K562 (cell line): ENCODE measurements at regions not wholly inside any gene's neighbourhood (a gene's known extent, or its start where the extent isn't known, plus 50 kb on each side); places are given as distances from the start of the nearest gene placed in this dataset.

ENCODE experiments used
- ATAC-seq: fragments of 200-7000 bp; cut with Tn5 transposase; 3 replicates; pipeline ENCODE4 v1.9.1; 2020; ENCODE audit warnings: moderate library complexity
- BruUV-seq: library from RNA; stranded (reverse); fragments of 400-500 nt; replicated peaks from 2 replicates; lab custom pipeline; 2021; lab: Mats Ljungman, UMichigan
- CTCF ChIA-PET: fragments of 300-600 bp; formaldehyde crosslinking; extraction: SDS; loops from one replicate; lab custom pipeline; 2021; ENCODE audit warnings: low intra/inter-chr PET ratio; lab: Yijun Ruan, JAX
- POLR2A ChIA-PET: fragments of 300-600, 350-650 bp; sonication (Branson Sonifier 250); formaldehyde crosslinking; extraction: SDS; loops from one replicate; lab custom pipeline; 2021; ENCODE audit warnings: antibody characterized with exemption, inconsistent platforms; lab: Yijun Ruan, JAX
- DNase-seq, 4 experiments: peaks; one replicate each; pipeline versions ENCODE4 v3.0.0 to v3.0.0-alpha.2; 2011 to 2018; ENCODE audit warnings: low spot score in 3 of 4, mixed read lengths in 3 of 4; ENCODE audit errors: extremely low read depth in 1 of 4
- FAIRE-seq: peaks from 2 replicates; lab custom pipeline; 2011; peaks lifted over from hg19 to GRCh38; lab: Jason Lieb, UNC
- H2AFZ ChIP-seq: 2 replicates; pipeline ENCODE4 v1.6.0; 2011; ENCODE audit warnings: low read depth, low read length, control low read depth, inconsistent platforms
- H3K27ac ChIP-seq: fragments of 200-600 bp; 3 replicates; pipeline ENCODE4 v1.8.0; 2011; ENCODE audit warnings: low read depth, mild to moderate bottlenecking, control low read depth, inconsistent platforms, low read length, moderate library complexity, mixed read lengths; ENCODE audit errors: extremely low read depth
- H3K27me3 ChIP-seq, 2 experiments: fragments of 300-600 bp in 1 of 2; 2 replicates in 1 of 2; 3 replicates in 1 of 2; pipeline versions ENCODE4 v1.6.0 to v1.8.0; 2011; ENCODE audit warnings: inconsistent platforms in 2 of 2, low read length in 2 of 2, mild to moderate bottlenecking in 1 of 2, mixed read lengths in 1 of 2, moderate library complexity in 1 of 2; ENCODE audit not compliant: control insufficient read depth in 2 of 2, insufficient read depth in 2 of 2
- H3K36me3 ChIP-seq: fragments of 300-600 bp; 3 replicates; pipeline ENCODE4 v1.8.0; 2011; ENCODE audit warnings: mild to moderate bottlenecking, low read length, inconsistent platforms; ENCODE audit not compliant: control insufficient read depth, insufficient read depth
- H3K4me1 ChIP-seq, 2 experiments: fragments of 200-600 bp in 1 of 2; replicated peaks in 1 of 2; 2 replicates in 1 of 2; 3 replicates in 1 of 2; pipeline versions ENCODE4 v1.5.1 to v1.8.0; 2011; ENCODE audit warnings: inconsistent platforms in 2 of 2, low read length in 2 of 2, mild to moderate bottlenecking in 1 of 2, mixed read lengths in 1 of 2, moderate library complexity in 1 of 2; ENCODE audit not compliant: control insufficient read depth in 2 of 2, insufficient read depth in 2 of 2
- H3K4me2 ChIP-seq: 2 replicates; pipeline ENCODE4 v1.6.1; 2011; ENCODE audit warnings: low read length, control low read depth, inconsistent platforms, mixed read lengths; ENCODE audit not compliant: insufficient read depth
- H3K4me3 ChIP-seq: fragments of 200-600 bp; sonication (generic), shearing (Covaris generic); 2 replicates; pipeline ENCODE4 v1.5.1; 2016; ENCODE audit warnings: control low read depth, inconsistent platforms
- H3K79me2 ChIP-seq: fragments of 200-600 bp; 3 replicates; pipeline ENCODE4 v1.8.0; 2011; ENCODE audit warnings: low read length, inconsistent platforms; ENCODE audit not compliant: control insufficient read depth, insufficient read depth
- H3K9ac ChIP-seq, 2 experiments: 2 replicates each; pipeline versions ENCODE4 v1.6.0 to v1.6.1; 2011; ENCODE audit warnings: low read depth in 2 of 2, low read length in 2 of 2, control low read depth in 1 of 2, inconsistent platforms in 1 of 2, mild to moderate bottlenecking in 1 of 2, mixed read lengths in 1 of 2; ENCODE audit not compliant: insufficient read depth in 1 of 2
- H3K9me1 ChIP-seq: one replicate; pipeline ENCODE4 v1.6.0; 2011; ENCODE audit warnings: inconsistent platforms, mild to moderate bottlenecking, low read length, moderate library complexity; ENCODE audit not compliant: control insufficient read depth, insufficient read depth
- H3K9me3 ChIP-seq: replicated peaks from 2 replicates; pipeline ENCODE4 v1.5.1; 2011; ENCODE audit warnings: low read depth, low read length, inconsistent platforms; ENCODE audit not compliant: control insufficient read depth, insufficient read depth
- H4K20me1 ChIP-seq: replicated peaks from 2 replicates; pipeline ENCODE4 v1.6.1; 2011; ENCODE audit warnings: low read length, inconsistent platforms, mixed read lengths; ENCODE audit not compliant: control insufficient read depth, insufficient read depth
- ADNP ChIP-seq: fragments of 200-800 bp; sonication (Bioruptor generic); IDR thresholded peaks from 2 replicates; pipeline ENCODE4 v1.6.1; 2016; ENCODE audit warnings: missing genetic modification characterization, missing compliant biosample characterization
- BCOR ChIP-seq: fragments of 450-650 bp; IDR thresholded peaks from 2 replicates; pipeline ENCODE4 v1.6.1; 2016
- CREB5 ChIP-seq: fragments of 250-450 bp; sonication (Bioruptor Pico); IDR thresholded peaks from 2 replicates; pipeline ENCODE4 v1.5.0; 2020; ENCODE audit warnings: mild to moderate bottlenecking
- E2F8 ChIP-seq: fragments of 450-650 bp; IDR thresholded peaks from 2 replicates; pipeline ENCODE4 v1.7.1; 2018; ENCODE audit warnings: mild to moderate bottlenecking, low read depth; ENCODE audit not compliant: partially characterized antibody
- FOXP1 ChIP-seq: sonication (generic); formaldehyde crosslinking; IDR thresholded peaks from 2 replicates; pipeline ENCODE4 v1.8.0; 2022; ENCODE audit warnings: mild to moderate bottlenecking, missing genetic modification reagents
- HCFC1 ChIP-seq: IDR thresholded peaks from 2 replicates; pipeline ENCODE4 v1.6.1; 2012; ENCODE audit warnings: low read depth, low read length, improper control_type of control experiment
- MED1 ChIP-seq: sonication (generic); formaldehyde crosslinking; IDR thresholded peaks from 2 replicates; pipeline ENCODE4 v1.8.1; 2023; ENCODE audit warnings: missing genetic modification reagents, borderline replicate concordance
- NONO ChIP-seq, 2 experiments: fragments of 200-400 bp in 1 of 2; fragments of 450-650 bp in 1 of 2; formaldehyde crosslinking in 1 of 2; IDR thresholded peaks; 2 replicates each; pipeline ENCODE4 v1.6.1; 2017; ENCODE audit warnings: low read depth in 2 of 2, mild to moderate bottlenecking in 2 of 2, moderate library complexity in 2 of 2, low read length in 1 of 2
- NR2C1 ChIP-seq, 2 experiments: fragments of 450-650 bp; IDR thresholded peaks; 2 replicates each; pipeline ENCODE4 v1.6.1; 2017; ENCODE audit warnings: mild to moderate bottlenecking in 2 of 2, antibody characterized with exemption in 1 of 2, inconsistent platforms in 1 of 2, missing compliant biosample characterization in 1 of 2, missing genetic modification characterization in 1 of 2
- RFX5 ChIP-seq: IDR thresholded peaks from 2 replicates; pipeline ENCODE4 v1.6.1; 2011; ENCODE audit warnings: low read depth, mild to moderate bottlenecking, improper control_type of control experiment, low read length
- USF1 ChIP-seq: sonication (generic); formaldehyde crosslinking; IDR thresholded peaks from 2 replicates; pipeline ENCODE4 v1.9.0; 2022; ENCODE audit warnings: mild to moderate bottlenecking, missing genetic modification reagents
- ZNF175 ChIP-seq: fragments of 200-800 bp; sonication (Bioruptor generic); IDR thresholded peaks from 2 replicates; pipeline ENCODE4 v1.6.1; 2016; ENCODE audit warnings: low read depth, mild to moderate bottlenecking, missing genetic modification characterization, missing compliant biosample characterization
- ZNF699 ChIP-seq: fragments of 250-450 bp; sonication (Bioruptor Pico); IDR thresholded peaks from 2 replicates; pipeline ENCODE4 v1.8.0; 2021; ENCODE audit warnings: mild to moderate bottlenecking, moderate library complexity; ENCODE audit not compliant: insufficient replicate concordance
- ZNF830 ChIP-seq: fragments of 250-450 bp; sonication (Bioruptor Pico); IDR thresholded peaks from 2 replicates; pipeline ENCODE4 v1.5.0; 2021; ENCODE audit warnings: mild to moderate bottlenecking
- WGBS: fragments of 100-300 bp; shearing (Covaris generic); methylation state at CpG from one replicate; pipeline ENCODE4 v1.1.6; 2016; ENCODE audit warnings: low coverage, mixed read lengths; ENCODE audit not compliant: insufficient coverage; ENCODE audit errors: missing lambda C conversion rate; 5-methylcytosine and 5-hydroxymethylcytosine counted together
- in situ Hi-C: fragments of 300-500 bp; cut with MboI; formaldehyde crosslinking; loops from 4 replicates; pipeline ENCODE4 v1.15.0; 2018; ENCODE audit warnings: inconsistent platforms, mixed read lengths
- intact Hi-C: fragments of 100-400 bp; cut with micrococcal nuclease; formaldehyde crosslinking; loops from 2 replicates; pipeline ENCODE4 v1.14.2; 2022
- TF ChIP-seq, protein P1 (sequence below): fragments of 450-650 bp; IDR thresholded peaks from 2 replicates; pipeline ENCODE4 v1.6.1; 2018; ENCODE audit not compliant: partially characterized antibody

- ATAC-seq (no peak), FAIRE-seq (no peak), DNase-seq (no peak)
- no peak overlapping the region for H3K9ac ChIP-seq
- no peaks in the 10 kb centered on the region for H3K4me1 ChIP-seq
- H3K9me1 ChIP-seq = no peaks in the 10 kb centered on the region
- H3K9me3 ChIP-seq = no peaks in the 10 kb centered on the region
- no peaks in the 10 kb centered on the region for H3K79me2 ChIP-seq
- WGBS = 0% methylated on average over 2 of the region's 2 CpGs
- no peaks in the 10 kb centered on the region for H4K20me1 ChIP-seq
- BruUV-seq = no TSS peak
- H3K4me3 ChIP-seq = no peak overlapping the region
- POLR2A ChIA-PET = no interaction called here
- TF ChIP-seq, protein P1, sequence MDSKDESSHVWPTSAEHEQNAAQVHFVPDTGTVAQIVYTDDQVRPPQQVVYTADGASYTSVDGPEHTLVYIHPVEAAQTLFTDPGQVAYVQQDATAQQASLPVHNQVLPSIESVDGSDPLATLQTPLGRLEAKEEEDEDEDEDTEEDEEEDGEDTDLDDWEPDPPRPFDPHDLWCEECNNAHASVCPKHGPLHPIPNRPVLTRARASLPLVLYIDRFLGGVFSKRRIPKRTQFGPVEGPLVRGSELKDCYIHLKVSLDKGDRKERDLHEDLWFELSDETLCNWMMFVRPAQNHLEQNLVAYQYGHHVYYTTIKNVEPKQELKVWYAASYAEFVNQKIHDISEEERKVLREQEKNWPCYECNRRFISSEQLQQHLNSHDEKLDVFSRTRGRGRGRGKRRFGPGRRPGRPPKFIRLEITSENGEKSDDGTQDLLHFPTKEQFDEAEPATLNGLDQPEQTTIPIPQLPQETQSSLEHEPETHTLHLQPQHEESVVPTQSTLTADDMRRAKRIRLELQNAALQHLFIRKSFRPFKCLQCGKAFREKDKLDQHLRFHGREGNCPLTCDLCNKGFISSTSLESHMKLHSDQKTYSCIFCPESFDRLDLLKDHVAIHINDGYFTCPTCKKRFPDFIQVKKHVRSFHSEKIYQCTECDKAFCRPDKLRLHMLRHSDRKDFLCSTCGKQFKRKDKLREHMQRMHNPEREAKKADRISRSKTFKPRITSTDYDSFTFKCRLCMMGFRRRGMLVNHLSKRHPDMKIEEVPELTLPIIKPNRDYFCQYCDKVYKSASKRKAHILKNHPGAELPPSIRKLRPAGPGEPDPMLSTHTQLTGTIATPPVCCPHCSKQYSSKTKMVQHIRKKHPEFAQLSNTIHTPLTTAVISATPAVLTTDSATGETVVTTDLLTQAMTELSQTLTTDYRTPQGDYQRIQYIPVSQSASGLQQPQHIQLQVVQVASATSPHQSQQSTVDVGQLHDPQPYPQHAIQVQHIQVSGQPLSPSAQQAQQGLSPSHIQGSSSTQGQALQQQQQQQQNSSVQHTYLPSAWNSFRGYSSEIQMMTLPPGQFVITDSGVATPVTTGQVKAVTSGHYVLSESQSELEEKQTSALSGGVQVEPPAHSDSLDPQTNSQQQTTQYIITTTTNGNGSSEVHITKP = no peak
- no peak for TF ChIP-seq NONO (IDR thresholded peaks at IDR 0.05; ENCODE audit: low read depth in 2 of 2, low read length in 1 of 2)
- no peak for TF ChIP-seq HCFC1
- TF ChIP-seq CREB5 (CRISPR knock-in tag) = no peak
- TF ChIP-seq E2F8 = no peak
- TF ChIP-seq BCOR = no peak
- TF ChIP-seq ZNF699 (CRISPR knock-in tag) = no peak
- TF ChIP-seq ZNF175 (CRISPR knock-in tag) = no peak
- no peak for TF ChIP-seq FOXP1 (CRISPR knock-in tag)
- TF ChIP-seq NR2C1 (IDR thresholded peaks at IDR 0.05) = no peak
- TF ChIP-seq NR2C1 (tag; IDR thresholded peaks at IDR 0.05) = no peak
- TF ChIP-seq ADNP (tag) = no peak
- no peak for TF ChIP-seq MED1 (CRISPR knock-in tag)
- TF ChIP-seq RFX5 = no peak
- TF ChIP-seq USF1 = no peak
- TF ChIP-seq ZNF830 (CRISPR knock-in tag) = no peak
- CTCF ChIA-PET = no interaction called here
- H3K27ac ChIP-seq = no peak overlapping the region
- H3K27me3 ChIP-seq = no peaks in the 10 kb centered on the region
- in situ Hi-C loops = no loop called here
- no peak overlapping the region for H3K4me2 ChIP-seq
- H3K36me3 ChIP-seq = no peaks in the 10 kb centered on the region
- intact Hi-C loops = no loop called here
- H2AFZ ChIP-seq = no peak overlapping the region
These were observed 2079.7 kb upstream of the AGA start for GRCh38 chr4:179521952-179522351.
